Activated CD8-positive, alpha-beta T cell treated with anti-CD3 and anti-CD28 coated beads for 36 hours (primary cell): ENCODE measurements at regions not wholly inside any gene's neighbourhood (a gene's known extent, or its start where the extent isn't known, plus 50 kb on each side); places are given as distances from the start of the nearest gene placed in this dataset.

Experiments
- ATAC-seq: fragments of 200-7000 bp; cut with Tn5 transposase; one replicate; pipeline ENCODE4 v1.10.0; 2021; ENCODE audit warnings: mild to moderate bottlenecking, moderate library complexity
- CTCF ChIA-PET: fragments of 350-600 bp; sonication (Branson Sonifier 250); formaldehyde crosslinking; loops from one replicate; lab custom pipeline; 2021; ENCODE audit warnings: antibody characterized with exemption; lab: Charles Lee
- POLR2A ChIA-PET: fragments of 350-600 bp; sonication (Branson Sonifier 250); formaldehyde crosslinking; loops from one replicate; lab custom pipeline; 2021; ENCODE audit warnings: antibody characterized with exemption; lab: Charles Lee
- DNase-seq: peaks from one replicate; pipeline ENCODE4 v3.0.0-alpha.2; 2020
- H3K27ac Mint-ChIP-seq: one replicate; pipeline ENCODE4 v1.8.0; 2021; ENCODE audit warnings: mild to moderate bottlenecking, mixed read lengths
- H3K27me3 Mint-ChIP-seq: one replicate; pipeline ENCODE4 v1.8.0; 2021; ENCODE audit warnings: mixed read lengths
- H3K36me3 Mint-ChIP-seq: one replicate; pipeline ENCODE4 v1.8.0; 2021; ENCODE audit warnings: low read depth, mixed read lengths
- H3K4me1 Mint-ChIP-seq: one replicate; pipeline ENCODE4 v1.8.0; 2021; ENCODE audit warnings: low read depth, mixed read lengths
- H3K4me3 Mint-ChIP-seq: one replicate; pipeline ENCODE4 v1.8.0; 2021; ENCODE audit warnings: mild to moderate bottlenecking, moderate library complexity, mixed read lengths
- H3K9me3 Mint-ChIP-seq: one replicate; pipeline ENCODE4 v1.8.0; 2021; ENCODE audit warnings: mixed read lengths
- CTCF ChIP-seq: fragments of 200-600 bp; IDR thresholded peaks from one replicate; pipeline ENCODE4 v1.8.0; 2022; ENCODE audit warnings: antibody characterized with exemption, mild to moderate bottlenecking
- intact Hi-C: fragments of 100-400 bp; cut with micrococcal nuclease; formaldehyde crosslinking; loops from one replicate; pipeline ENCODE4 v1.10.0; 2022

DNA sequence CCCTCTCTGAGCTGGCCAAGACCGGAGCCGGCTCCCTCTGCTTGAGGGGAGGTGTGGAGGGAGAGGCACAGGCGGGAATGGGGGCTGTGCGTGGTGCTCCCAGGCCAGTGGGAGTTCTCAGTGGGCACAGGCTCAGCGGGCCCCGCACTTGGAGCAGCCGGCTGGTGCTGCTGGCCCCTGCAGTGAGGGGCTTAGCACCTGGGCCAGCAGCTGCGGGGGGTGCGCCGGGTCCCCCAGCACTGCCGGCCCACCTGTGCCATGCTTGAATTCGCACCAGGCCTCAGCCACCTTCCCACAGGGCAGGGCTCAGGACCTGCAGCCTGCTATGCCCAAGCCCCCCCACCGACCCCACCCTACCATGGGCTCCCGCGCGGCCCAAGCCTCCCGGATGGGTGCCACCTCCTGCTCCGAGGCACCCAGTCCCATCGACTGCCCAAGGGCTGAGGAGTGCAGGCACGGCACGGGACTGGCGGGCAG is 602.5 kb downstream of the KCTD8 start:
- no peak overlapping the region for H3K4me3 Mint-ChIP-seq
- no peaks in the 10 kb centered on the region for H3K36me3 Mint-ChIP-seq
- no peaks in the 10 kb centered on the region for H3K27me3 Mint-ChIP-seq
- ChIA-PET POLR2A (no interaction called here), CTCF (no interaction called here)
- H3K4me1 Mint-ChIP-seq: no peaks in the 10 kb centered on the region
- DNase-seq (no peak), ATAC-seq (no peak)
- no peak overlapping the region for H3K27ac Mint-ChIP-seq
- intact Hi-C loops: no loop called here
- TF ChIP-seq CTCF: no peak
- H3K9me3 Mint-ChIP-seq: peaks cover 12% of the 10 kb centered on the region

GRCh38 chr4:43853565-43854264 is 594.9 kb downstream of the KCTD8 start:
- intact Hi-C loops: no loop called here
- H3K27me3 Mint-ChIP-seq: no peaks in the 10 kb centered on the region
- H3K4me1 Mint-ChIP-seq: no peaks in the 10 kb centered on the region
- POLR2A ChIA-PET: no interaction called here
- no peak overlapping the region for H3K4me3 Mint-ChIP-seq
- CTCF ChIA-PET: no interaction called here
- no peaks in the 10 kb centered on the region for H3K36me3 Mint-ChIP-seq
- DNase-seq (no peak), ATAC-seq (no peak)
- no peak for TF ChIP-seq CTCF
- H3K27ac Mint-ChIP-seq: no peak overlapping the region
- peaks cover 9% of the 10 kb centered on the region for H3K9me3 Mint-ChIP-seq

GRCh38 chr4:43855283-43855682 is 593.3 kb downstream of the KCTD8 start:
- ATAC-seq: no peak
- CTCF ChIA-PET: no interaction called here
- Mint-ChIP-seq H3K27ac (no peak overlapping the region), H3K4me3 (no peak overlapping the region), H3K36me3 (no peaks in the 10 kb centered on the region), H3K27me3 (no peaks in the 10 kb centered on the region), H3K4me1 (no peaks in the 10 kb centered on the region), H3K9me3 (peaks cover 7% of the 10 kb centered on the region)
- POLR2A ChIA-PET: no interaction called here
- TF ChIP-seq CTCF: no peak
- intact Hi-C loops: no loop called here
- DNase-seq: no peak

GRCh38 chr4:43864616-43865146 is 583.9 kb downstream of the KCTD8 start:
- no peak for TF ChIP-seq CTCF
- Mint-ChIP-seq H3K4me3 (no peak overlapping the region), H3K9me3 (peaks cover 10% of the 10 kb centered on the region), H3K36me3 (no peaks in the 10 kb centered on the region), H3K27me3 (no peaks in the 10 kb centered on the region), H3K27ac (no peak overlapping the region), H3K4me1 (no peaks in the 10 kb centered on the region)
- ATAC-seq (no peak), DNase-seq (no peak)
- CTCF ChIA-PET: no interaction called here
- intact Hi-C loops: no loop called here
- POLR2A ChIA-PET: no interaction called here

DNA sequence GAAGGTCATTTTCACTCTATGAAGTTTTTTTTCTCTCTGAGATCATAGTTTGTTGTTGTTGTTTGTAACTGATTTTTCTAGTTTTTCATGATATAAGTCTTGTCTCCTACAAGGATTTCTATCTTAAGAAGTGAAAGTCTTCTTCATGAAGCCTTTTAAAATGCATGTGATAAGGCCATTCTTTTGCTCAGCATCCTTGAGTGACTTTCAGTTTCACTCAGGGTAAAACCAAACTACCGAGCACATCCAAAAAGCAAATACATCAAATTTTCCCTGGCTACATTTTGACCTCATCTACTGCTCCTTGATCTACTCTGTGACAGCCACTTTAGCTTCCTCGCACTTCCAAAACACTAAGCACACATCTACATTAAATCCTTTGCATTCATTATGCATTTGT is 580.7 kb downstream of the KCTD8 start:
- H3K4me1 Mint-ChIP-seq: no peaks in the 10 kb centered on the region
- no peak overlapping the region for H3K4me3 Mint-ChIP-seq
- intact Hi-C loops: no loop called here
- ATAC-seq (no peak), DNase-seq (no peak)
- H3K27me3 Mint-ChIP-seq: no peaks in the 10 kb centered on the region
- ChIA-PET CTCF (no interaction called here), POLR2A (no interaction called here)
- TF ChIP-seq CTCF: no peak
- no peak overlapping the region for H3K27ac Mint-ChIP-seq
- no peaks in the 10 kb centered on the region for H3K36me3 Mint-ChIP-seq
- peaks cover 17% of the 10 kb centered on the region for H3K9me3 Mint-ChIP-seq
